NCI-H2196 (cell line): ENCODE measurements at regions not wholly inside any gene's neighbourhood (a gene's known extent, or its start where the extent isn't known, plus 50 kb on each side); places are given as distances from the start of the nearest gene placed in this dataset.
"Not testable (repeated sequence)": the region's sequence is repeated elsewhere in the genome, so short reads cannot be mapped to it uniquely, and the experiment has no call there.

Experiments used
- DNase-seq: peaks from one replicate; lab custom pipeline; 2025; ENCODE audit not compliant: unreplicated experiment; lab: John Stamatoyannopoulos, UW

DNA sequence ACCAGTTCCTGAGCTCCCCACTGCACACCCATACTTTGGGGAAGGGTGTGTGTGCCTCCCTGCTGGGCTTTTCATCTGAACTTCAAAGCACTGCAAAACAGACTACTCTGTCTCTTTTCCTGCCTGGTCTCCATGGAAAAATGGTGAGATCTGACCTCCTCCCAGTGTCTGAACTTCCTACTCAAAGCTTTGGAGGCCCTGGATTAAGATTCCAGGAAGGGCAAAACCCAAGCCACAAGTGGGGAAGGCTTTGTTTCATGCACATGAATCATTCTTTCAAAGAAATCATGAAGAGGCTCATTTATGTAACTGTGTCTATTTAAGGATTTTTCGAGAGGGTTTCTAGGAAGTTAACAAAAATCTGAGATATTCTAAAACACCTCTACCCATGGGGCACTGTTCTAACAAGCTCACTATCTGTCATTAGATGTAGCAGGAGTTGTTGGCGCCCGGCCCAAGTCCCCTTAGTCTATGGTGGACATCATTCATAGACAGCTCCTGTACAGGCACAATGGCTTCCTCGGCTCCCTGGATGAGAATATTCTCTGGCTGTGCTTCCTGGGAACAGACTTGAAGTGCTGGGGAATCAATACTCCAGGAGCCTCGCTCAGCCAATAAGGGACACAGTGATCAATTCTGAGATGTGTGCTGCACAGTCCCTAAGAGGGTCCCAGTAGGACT lies 224.0 kb downstream of the KTN1 start:
- no peak for DNase-seq

DNA sequence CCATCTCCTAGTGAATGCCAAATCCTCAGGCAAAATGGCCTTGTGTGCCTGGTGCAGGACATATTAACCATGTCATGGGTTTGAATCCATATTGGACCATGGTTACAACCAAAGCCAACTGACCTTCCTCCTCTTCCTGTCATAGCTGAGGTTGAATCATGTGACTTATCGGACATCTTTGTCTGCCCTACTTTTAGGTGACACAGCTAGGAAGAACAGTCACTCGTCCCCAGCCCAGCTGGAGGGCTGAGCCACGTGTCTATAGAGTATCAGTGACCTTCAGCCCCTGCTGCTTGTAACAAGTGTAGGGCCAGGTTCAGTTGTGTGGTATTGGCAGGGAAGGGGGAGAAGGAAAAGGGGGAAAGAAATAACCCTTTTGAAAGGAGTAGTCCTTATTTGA lies 225.2 kb downstream of the KTN1 start:
- DNase-seq = no peak

DNA sequence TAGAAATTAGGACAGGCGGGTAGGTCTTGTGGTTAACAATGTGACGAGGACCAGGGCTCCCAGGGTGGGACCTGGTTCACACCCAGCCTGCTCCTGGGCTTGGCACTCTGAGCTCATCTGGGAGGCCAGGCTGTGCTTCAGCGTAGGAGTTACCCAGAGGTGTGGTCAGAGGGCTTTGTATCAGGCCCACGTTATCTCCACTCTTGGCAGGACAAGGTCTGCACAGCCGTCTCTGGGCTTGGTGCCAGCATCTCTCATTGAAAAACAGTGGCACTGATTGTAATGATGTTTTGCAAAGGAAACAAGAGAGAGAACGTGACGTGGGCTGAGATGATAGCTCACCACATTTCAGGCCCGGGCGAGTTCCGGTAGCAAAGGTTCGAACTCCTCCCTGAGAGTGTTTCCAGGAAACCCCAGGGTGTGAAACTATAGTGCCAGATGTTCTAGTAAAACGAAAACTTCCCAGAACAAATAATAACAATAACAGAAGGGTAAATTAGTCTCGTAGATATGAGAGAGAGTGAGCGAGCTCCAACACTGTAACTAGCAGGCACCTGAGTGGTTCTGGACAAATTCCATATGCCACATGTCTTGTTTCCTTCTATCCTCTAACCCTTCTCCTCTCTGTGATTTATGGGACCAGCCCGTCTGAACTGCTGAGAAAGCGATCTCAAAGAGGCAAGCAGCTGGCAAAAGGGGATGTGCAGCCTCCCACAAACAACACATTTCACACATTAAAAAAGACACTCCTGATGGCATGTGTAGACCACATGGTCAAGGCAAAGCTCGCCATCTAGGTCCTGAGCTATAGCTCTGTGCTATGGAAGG lies 227.3 kb downstream of the KTN1 start:
- peak; percentile 92 for DNase-seq

- DNase-seq = no peak
Observed at GRCh38 chr14:55807881-55808379, 227.9 kb downstream of the KTN1 start.

DNA sequence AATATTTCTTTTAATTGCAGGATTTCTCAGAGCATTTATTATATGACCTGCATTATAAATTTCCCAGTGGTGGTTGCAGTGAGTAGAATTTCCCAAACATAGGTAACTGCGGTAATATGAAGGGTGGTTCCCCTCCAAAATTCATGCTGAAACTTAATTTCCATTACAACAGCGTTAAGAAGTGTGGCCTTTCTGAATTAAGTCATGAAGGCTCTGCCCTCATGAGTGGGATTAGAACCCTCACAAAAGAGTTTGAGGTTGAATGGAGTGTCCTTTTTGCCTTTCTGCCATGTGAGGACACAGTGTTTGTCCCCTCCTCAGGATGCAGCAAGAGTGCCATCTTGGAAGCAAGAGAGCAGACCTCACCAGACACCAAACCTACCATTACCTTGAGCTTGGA lies 233.6 kb downstream of the KTN1 start:
- DNase-seq = no peak

DNA sequence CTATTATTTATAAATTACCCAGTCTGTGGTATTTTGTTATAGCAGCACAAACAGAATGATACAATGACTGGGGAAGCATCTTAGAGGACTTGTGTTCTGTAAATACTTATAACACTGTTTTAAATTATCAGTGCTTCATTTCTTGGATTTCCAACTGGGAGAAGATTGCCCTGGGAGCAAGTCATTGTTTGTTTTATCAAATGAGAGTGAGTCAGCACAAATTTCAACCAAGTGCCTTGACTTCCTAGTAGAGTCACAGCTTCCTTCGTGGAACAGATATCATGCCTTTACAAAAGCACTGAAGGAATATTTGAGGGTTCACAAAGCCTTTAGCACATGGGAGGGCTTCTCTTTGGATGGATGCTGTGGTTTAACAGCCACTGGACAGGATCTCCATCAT lies 234.1 kb downstream of the KTN1 start:
- no peak for DNase-seq

DNA sequence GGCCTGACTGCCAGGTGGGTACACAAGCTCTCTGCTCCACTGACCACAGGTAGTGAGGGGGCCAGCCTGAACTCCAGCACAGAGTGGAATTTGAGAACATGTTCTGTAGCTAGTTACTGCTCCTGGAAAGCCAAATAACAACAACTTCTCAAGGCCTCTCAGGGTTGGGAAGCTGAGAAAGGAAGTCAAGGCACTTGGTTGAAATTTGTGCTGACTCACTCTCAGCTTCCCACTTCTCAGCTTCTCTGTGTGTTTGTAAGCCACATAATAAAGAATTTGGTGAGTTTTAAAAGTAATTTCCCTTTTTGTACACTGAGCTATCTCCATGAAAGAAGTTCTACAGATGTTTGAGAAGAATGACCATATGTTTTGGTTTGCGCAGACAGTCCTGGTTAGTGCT lies 234.9 kb downstream of the KTN1 start:
- no peak for DNase-seq

DNA sequence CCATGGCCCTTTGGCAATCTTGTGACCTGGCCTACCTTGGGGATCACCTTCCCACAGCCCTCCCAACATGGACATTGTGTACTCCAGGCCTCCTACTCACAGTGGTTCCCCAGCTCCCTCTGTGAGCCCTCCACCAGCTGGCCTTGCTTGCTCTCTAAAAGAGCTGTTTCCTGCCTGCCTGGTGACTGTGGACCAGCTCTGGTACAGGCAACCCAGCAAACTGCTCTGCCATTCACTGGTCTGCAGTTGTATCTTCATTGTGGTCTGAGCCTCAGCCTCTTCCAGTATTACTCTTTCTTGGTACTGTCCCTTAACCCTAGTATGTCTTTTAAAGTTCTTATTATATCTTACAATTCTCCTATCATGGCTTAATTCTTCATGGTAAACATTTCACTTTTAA lies 236.2 kb downstream of the KTN1 start:
- no peak for DNase-seq

DNA sequence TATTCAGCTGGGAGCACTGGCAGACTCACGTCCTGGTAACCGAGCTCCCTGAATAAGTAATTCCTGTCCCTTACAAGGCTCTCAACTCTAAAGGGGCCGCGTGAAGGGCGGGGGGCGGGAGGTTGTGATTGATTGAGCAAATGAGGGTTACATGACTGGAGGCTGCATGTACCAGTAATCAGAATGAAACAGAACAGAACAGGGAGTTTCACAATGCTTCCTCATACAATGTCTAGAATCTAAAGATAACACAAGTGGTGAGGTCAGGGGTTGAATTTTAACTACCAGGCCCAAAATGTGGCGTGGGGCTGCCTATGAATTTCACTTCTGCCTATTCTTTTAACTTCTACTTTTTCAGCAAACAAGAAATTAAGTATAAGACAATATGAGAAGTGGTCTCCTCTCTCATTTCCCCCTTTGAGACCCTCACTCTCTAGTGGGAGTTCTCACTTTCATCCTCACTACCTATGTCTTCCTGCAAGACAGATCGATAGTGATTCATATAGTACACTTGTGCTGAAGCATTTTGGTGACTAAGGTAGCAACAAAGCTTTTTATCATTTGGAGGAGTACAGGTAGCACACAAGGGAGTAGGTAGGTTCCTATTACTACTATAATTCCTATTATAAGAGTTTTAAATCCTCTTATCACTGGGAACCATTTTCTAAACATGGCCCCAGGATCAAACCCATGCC lies 239.8 kb downstream of the KTN1 start:
- DNase-seq = no peak

DNA sequence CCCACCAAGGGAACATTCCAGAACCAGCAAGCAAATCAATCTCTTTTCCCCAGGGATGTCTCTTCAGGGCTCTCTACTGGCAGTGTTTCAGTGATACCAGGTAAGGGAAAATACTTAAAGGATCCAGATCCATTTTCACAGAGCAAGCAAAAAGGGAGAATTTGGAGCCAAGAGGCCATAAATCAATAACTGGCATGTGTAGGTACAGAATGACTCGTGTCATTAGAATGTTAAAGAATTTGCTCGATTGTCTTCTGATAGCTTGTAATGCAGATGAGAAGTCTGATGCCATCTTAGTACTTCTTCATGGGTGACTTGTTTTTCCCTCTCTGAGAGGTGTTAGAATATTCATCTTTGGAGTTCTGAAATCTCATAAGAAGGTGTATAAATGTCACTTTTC lies 242.9 kb downstream of the KTN1 start:
- no peak for DNase-seq

GRCh38 chr14:55832122-55832911 lies 252.3 kb downstream of the KTN1 start:
- DNase-seq = no peak

DNA sequence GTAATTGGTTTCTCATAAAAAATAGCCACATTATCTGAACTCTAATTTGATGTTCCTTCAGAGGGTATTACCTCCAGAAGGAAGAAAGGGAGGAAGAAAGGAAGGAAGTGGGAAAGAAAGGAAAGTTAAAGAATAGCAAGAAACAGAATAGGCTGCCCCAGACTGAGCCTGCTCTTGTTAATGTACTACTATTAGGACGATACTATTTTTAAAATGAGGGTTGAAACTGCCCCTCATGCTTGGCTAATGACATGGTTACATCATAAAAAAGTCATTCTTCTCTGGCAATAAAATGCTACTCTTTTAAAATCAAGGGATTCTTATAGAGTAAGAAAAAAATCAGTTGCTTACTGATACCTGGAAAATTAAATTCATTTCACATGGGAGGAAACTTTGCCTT lies 253.0 kb downstream of the KTN1 start:
- DNase-seq = no peak

DNA sequence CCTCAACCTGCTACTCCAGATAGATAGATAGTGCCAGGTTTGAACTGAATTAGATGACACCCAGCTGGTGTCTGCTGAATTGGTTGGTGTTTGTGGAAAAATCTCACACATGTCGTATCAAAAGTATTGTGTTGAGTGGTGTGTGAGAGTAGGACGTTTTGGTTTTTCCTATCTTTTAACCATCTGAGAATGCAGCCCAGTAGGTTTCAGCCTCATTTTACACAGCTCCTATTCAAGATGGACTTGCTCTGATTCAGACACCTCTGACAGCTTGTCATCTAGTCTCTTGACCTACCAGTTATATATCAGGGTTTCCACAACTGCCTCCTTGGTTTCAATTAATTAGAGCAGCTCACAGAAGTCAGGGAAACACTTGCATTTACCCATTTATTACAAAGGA lies 254.4 kb downstream of the KTN1 start:
- DNase-seq = no peak

DNA sequence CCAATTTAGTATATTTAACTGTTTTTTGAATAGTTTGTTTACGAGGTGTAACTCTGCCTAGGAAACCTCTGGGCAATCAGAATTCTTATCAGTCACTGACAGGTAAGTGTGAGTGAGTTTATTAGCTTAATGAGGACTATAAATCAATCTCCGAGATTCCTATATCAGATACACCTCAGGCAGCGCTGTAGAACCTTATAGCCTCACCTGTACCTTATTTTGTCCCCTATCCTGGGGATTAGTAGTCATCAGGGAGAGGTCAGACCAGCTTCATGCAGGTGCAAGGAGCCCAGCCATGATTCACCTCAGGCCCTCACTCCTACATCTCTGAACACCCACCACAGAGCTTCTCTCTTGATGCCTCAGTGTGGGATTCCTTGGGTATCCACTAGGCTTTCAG lies 256.0 kb downstream of the KTN1 start:
- no peak for DNase-seq

DNA sequence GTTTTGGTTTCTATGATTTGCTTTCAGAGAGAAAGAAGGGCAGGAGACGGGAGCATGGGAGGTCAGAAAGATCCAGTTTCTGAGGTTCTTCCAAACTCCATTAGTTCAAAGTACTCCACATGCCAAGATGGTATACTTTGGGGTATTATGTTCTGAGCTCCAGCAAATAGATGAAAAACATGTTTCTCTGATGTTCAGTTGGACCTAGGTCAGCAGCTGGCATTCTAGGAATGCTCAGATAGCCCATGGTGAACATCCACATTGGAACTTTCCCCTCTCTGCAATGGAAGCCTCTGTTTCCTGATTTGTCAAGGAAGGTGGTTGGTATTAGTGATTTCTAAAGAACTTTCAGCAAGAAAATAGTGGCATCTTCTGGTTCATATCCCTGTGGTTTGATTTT lies 257.5 kb downstream of the KTN1 start:
- DNase-seq = no peak

DNA sequence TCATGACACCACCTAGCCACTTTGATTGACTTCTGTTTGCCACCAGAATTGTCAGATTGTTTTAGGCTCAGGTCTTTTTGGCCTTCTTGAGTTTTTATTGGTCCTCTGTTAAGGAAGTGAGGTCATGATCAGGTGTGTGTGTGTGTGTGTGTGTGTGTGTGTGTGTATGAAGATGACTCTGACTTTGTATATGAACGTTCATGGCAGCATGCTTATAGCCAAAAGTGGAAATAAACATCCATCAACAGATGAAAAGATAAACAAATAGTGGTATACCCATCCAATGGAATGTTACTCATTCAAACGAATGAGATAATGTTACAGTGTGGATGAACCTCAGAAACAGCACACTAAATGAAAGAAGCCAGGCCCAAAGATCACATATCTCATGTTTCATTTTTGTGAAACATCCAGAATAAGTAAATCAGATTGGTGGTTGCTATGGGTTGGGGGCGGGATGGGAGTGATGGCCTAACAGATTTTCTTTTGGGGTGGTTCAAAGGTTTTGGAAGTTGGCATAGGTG lies 258.6 kb downstream of the KTN1 start:
- DNase-seq = no peak

DNA sequence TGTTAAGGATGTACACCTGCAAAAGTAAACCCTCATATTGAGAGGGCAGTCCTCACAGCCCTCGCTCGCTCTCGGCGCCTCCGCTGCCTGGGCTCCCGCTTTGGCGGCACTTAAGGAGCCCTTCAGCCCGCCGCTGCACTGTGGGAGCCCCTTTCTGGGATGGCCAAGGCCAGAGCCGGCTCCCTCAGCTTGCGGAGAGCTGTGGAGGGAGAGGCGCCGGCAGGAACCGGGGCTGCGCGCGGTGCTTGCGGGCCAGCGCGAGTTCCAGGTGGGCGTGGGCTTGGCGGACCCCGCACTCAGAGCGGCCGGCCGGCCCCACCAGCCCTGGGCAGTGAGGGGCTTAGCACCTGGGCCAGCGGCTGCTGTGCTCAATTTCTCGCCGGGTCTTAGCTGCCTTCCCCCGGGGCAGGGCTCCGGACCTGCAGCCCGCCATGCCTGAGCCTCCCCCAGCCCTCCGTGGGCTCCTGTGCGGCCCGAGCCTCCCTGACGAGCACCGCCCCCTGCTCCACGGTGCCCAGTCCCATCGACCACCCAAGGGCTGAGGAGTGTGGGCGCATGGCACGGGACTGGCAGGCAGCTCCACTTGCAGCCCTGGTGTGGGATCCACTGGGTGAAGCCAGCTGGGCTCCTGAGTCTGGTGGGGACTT lies 259.4 kb downstream of the KTN1 start:
- not testable (repeated sequence) for DNase-seq

GRCh38 chr14:55840821-55841220 lies 260.8 kb downstream of the KTN1 start:
- DNase-seq = no peak

- DNase-seq = no peak
Observed at GRCh38 chr14:55841625-55842024, 261.6 kb downstream of the KTN1 start.

- DNase-seq = no peak
Observed at GRCh38 chr14:55843718-55844403, 263.9 kb downstream of the KTN1 start.
